ENCODE measurements at regions not wholly inside any gene's neighbourhood (a gene's known extent, or its start where the extent isn't known, plus 50 kb on each side); places are given as distances from the start of the nearest gene placed in this dataset.

GRCh38 chr5:40381016-40381415 lies 298.7 kb upstream of the PTGER4 start:
- H4K20me1 ChIP-seq (ENCODE audit: control insufficient read depth, insufficient read depth, insufficient read length): no peaks in the 10 kb centered on the region
- no peaks in the 10 kb centered on the region for H3K4me1 ChIP-seq (ENCODE audit: insufficient read depth, low read length)
- H3K23ac ChIP-seq (ENCODE audit: insufficient read length, low read depth, low read length): no peak overlapping the region
- no peak for DNase-seq
- no peak overlapping the region for H2BK5ac ChIP-seq (ENCODE audit: insufficient read length, low read length)
- Mint-ChIP-seq H3K36me3 (ENCODE audit: insufficient read depth in 1 of 3, low read depth in 3 of 3) (no peaks in the 10 kb centered on the region), H3K4me3 (no peak overlapping the region), H3K27me3 (ENCODE audit: low read depth) (no peaks in the 10 kb centered on the region), H3K4me1 (peaks cover 14% of the 10 kb centered on the region in 2 experiments), H3K27ac (no peak overlapping the region), H3K9me3 (peaks cover 0 to 2% of the 10 kb centered on the region in 2 experiments; a peak in 1 of 5 replicates)
- H3K4me2 ChIP-seq (ENCODE audit: insufficient read depth, insufficient read length, low read length): no peak overlapping the region
- H3K9ac ChIP-seq (ENCODE audit: extremely low read depth, insufficient read length, low read length): no peak overlapping the region
- H2AFZ ChIP-seq (ENCODE audit: low read length): no peak overlapping the region
- H3K27ac ChIP-seq (ENCODE audit: insufficient read length, low read depth, low read length): no peak overlapping the region
- no peaks in the 10 kb centered on the region for H3K9me3 ChIP-seq (ENCODE audit: control insufficient read depth, low read depth, low read length)
- no peak overlapping the region for H3K14ac ChIP-seq (ENCODE audit: insufficient read depth, low read length)
- no peaks in the 10 kb centered on the region for H3K79me1 ChIP-seq (ENCODE audit: insufficient read depth, low read depth, low read length, poor library complexity, severe bottlenecking)
- H3K23me2 ChIP-seq (ENCODE audit: insufficient read length, low read depth, low read length, poor library complexity, severe bottlenecking): no peaks in the 10 kb centered on the region
- H4K8ac ChIP-seq (replicated peaks; ENCODE audit: insufficient read length, low read depth, low read length): no peak overlapping the region
- H2BK15ac ChIP-seq (ENCODE audit: low read depth, low read length): no peak overlapping the region
- no CpG with 5 or more reads among the region's 4 CpGs for WGBS (ENCODE audit: extremely low coverage, insufficient read length, low lambda C conversion rate)
- H2AK5ac ChIP-seq (ENCODE audit: insufficient read length, low read length): no peak overlapping the region
- H2BK20ac ChIP-seq (ENCODE audit: low read depth, low read length, poor library complexity, severe bottlenecking): no peak overlapping the region
- H4K5ac ChIP-seq (ENCODE audit: insufficient read length, low read depth, low read length): no peak overlapping the region
- no peak overlapping the region for H2BK120ac ChIP-seq (ENCODE audit: low read depth, low read length, poor library complexity, severe bottlenecking)
- H2BK12ac ChIP-seq (ENCODE audit: insufficient read length, low read depth, low read length): no peak overlapping the region
- H3K18ac ChIP-seq (ENCODE audit: insufficient read length, low read depth, low read length): no peak overlapping the region
- no peaks in the 10 kb centered on the region for H3K27me3 ChIP-seq (ENCODE audit: insufficient read depth, low read length)
- TF ChIP-seq CTCF (conservative IDR thresholded peaks at IDR 0.05): no peak
- no peak overlapping the region for H3K56ac ChIP-seq (ENCODE audit: insufficient read length, low read depth, low read length)
- no peaks in the 10 kb centered on the region for H3K79me2 ChIP-seq (ENCODE audit: insufficient read depth, low read length)
- no peak overlapping the region for H4K91ac ChIP-seq (ENCODE audit: insufficient read length, low read depth, low read length)
- H3K4ac ChIP-seq (ENCODE audit: low read depth, low read length): no peak overlapping the region
- H3T11ph ChIP-seq (ENCODE audit: low read length): no peak overlapping the region

Measured in H9 (cell line).